ENCODE measurements at regions not wholly inside any gene's neighbourhood (a gene's known extent, or its start where the extent isn't known, plus 50 kb on each side); places are given as distances from the start of the nearest gene placed in this dataset.

DNA sequence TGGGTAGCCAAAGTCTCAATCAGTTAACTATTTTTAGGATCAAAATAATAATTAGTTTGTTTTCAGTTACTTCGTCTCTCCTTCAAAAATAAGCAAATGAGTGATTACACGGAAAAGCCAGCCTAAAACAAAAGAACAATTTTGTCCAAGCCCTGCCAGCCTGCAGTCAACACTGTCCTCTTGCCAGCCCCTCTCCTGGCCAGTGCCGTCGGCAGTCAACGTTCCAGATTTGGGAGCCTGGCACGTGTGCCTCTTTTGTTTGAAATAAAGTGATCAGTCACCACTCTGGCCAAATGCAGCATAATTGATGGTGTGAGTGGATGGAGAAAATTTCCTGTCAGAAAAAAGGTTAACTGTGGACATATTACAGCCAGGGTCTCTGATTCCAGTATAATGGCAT, 260.6 kb upstream of the SKOR2 start:
- TF ChIP-seq, protein P1, sequence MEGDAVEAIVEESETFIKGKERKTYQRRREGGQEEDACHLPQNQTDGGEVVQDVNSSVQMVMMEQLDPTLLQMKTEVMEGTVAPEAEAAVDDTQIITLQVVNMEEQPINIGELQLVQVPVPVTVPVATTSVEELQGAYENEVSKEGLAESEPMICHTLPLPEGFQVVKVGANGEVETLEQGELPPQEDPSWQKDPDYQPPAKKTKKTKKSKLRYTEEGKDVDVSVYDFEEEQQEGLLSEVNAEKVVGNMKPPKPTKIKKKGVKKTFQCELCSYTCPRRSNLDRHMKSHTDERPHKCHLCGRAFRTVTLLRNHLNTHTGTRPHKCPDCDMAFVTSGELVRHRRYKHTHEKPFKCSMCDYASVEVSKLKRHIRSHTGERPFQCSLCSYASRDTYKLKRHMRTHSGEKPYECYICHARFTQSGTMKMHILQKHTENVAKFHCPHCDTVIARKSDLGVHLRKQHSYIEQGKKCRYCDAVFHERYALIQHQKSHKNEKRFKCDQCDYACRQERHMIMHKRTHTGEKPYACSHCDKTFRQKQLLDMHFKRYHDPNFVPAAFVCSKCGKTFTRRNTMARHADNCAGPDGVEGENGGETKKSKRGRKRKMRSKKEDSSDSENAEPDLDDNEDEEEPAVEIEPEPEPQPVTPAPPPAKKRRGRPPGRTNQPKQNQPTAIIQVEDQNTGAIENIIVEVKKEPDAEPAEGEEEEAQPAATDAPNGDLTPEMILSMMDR (IDR thresholded peaks at IDR 0.05; ENCODE audit: low read depth, low read length, poor library complexity, severe bottlenecking) = no peak
- no peak for TF ChIP-seq EZH2phosphoT487 (IDR thresholded peaks at IDR 0.05; ENCODE audit: borderline replicate concordance, low read length)

Measured in DOHH2 (cell line).